Islet of Langerhans (tissue), 1 donor: ENCODE measurements at regions not wholly inside any gene's neighbourhood (a gene's known extent, or its start where the extent isn't known, plus 50 kb on each side); places are given as distances from the start of the nearest gene placed in this dataset.
"Not testable (repeated sequence)": the region's sequence is repeated elsewhere in the genome, so short reads cannot be mapped to it uniquely, and the experiment has no call there.

Experiments used
- FAIRE-seq: peaks from one replicate; lab custom pipeline; 2011; peaks lifted over from hg19 to GRCh38; lab: Jason Lieb, UNC

DNA sequence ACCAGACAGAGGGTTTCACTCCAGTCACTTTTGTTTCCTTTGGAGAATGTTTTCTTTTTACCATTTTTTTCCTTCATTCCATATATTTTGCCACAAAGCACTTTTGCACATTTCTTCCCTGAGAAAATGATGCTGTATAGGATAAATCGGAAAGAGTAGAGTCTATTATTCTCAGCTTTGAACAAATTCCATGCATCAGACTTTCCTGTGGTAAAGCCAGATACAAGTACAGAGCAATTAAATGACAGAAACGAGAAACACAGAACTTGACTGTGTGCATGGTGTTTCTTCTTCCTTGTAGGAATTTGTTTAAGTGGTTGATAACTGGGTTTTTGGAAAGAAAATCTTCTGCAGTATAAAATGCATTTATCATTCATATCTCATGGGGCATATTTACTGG is 107.4 kb upstream of the CSNK1A1L start:
- FAIRE-seq, result no peak

DNA sequence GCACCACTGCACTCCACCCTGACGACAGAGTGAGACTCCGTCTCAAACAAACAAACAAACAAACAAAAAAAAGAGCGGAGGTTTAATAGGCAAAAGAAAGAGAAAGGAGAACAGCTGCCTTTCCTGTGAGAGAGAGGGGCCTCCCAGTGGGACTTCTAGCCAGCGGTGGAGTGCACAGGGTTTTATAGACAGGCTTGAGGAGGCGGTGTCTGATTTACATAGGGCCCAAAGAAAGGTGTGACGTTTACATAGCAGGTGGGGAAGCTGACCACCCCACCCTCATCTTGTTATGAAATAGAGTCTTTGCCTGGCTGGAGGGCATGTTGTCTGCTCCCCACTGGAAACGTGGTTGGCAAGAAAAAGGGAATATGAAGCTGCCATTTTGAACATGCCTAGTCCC is 106.0 kb upstream of the CSNK1A1L start:
- FAIRE-seq, result no peak

- FAIRE-seq, result no peak
Observed at GRCh38 chr13:37209621-37210580, 104.4 kb upstream of the CSNK1A1L start.

DNA sequence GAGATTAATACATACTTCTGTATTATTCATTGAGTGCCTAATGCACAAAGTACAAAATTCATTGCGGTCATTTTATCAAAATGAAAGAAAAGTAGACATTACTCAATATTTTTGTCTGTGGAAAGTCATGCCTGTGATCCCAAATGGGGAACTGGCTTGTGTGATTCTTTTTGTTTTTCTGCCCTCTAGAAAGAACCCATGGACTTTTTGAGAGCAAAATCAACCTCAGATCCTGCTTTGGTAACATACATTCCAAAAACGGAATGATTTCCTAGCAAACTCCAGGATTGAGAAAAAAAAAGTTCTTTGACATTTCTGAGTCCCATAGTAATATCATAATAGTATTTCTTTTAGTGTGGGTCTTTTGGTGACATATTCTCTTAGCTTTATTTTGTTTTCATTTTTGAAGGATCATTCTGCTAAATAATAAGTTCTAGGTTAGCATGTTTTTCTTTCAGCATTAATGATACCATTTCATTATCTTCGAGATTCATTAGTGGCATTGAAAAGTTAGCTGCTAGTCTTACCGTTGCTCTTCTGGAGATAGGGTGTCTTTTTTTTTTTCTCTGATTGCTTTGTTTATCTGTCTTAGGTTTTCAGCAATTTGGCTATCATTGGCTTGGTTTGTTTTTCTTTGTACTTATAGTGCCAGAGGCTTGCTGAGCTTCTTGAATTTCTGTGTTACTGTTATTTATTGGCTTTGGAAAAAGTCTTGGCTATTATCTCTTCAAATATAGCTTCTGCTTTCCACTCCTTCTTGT is 102.4 kb upstream of the CSNK1A1L start:
- no peak for FAIRE-seq

GRCh38 chr13:37202264-37202663 is 96.8 kb upstream of the CSNK1A1L start:
- no peak for FAIRE-seq

- FAIRE-seq, result no peak
Observed at GRCh38 chr13:37201081-37201480, 95.6 kb upstream of the CSNK1A1L start.

- FAIRE-seq, result no peak
Observed at GRCh38 chr13:37198629-37199028, 93.2 kb upstream of the CSNK1A1L start.

- no peak for FAIRE-seq
Observed at GRCh38 chr13:37195621-37196020, 90.2 kb upstream of the CSNK1A1L start.

GRCh38 chr13:37194428-37194861 is 89.0 kb upstream of the CSNK1A1L start:
- FAIRE-seq, result no peak

- FAIRE-seq, result no peak
Observed at GRCh38 chr13:37192956-37193355, 87.5 kb upstream of the CSNK1A1L start.

DNA sequence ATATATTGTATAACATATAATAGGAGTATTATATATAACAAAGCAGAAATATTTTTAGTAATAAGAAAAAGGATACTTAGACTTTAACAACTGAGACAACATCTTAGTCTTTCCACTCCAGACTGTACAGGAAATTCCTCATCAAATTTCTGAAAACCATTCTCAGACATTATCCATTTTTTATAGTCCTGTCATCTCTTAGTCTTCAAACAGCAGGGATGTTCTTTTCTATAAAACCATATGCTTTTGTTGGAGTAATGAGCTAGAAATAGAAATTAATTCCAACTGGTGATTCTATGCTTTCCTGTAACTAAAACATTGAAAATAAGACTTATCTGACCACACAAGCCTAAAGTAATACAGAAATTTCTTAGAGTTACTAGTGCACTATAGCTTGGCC is 82.2 kb upstream of the CSNK1A1L start:
- FAIRE-seq, result no peak

- FAIRE-seq, result no peak
Observed at GRCh38 chr13:37187105-37187504, 81.6 kb upstream of the CSNK1A1L start.

DNA sequence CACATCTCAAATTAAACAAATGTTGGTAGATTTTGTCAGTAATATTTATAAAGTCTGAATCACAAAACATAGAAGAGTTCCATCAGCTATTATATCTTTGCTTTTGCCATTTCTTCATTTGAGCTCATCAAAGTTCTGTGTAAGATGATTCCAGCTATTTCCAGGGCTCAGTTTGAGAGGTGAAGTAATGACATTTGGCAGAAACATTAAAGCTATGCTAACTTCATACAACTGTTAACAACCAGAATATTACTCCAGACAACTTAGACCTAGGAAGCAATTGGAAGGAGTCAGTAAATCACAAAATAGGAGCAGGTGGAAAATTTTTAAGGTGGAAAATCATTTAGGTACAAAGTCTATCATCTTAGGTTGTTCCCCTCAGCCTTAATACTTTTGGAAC is 76.2 kb upstream of the CSNK1A1L start:
- no peak for FAIRE-seq

- FAIRE-seq, result no peak
Observed at GRCh38 chr13:37179645-37180044, 74.2 kb upstream of the CSNK1A1L start.

- no peak for FAIRE-seq
Observed at GRCh38 chr13:37177125-37177524, 71.7 kb upstream of the CSNK1A1L start.

- no peak for FAIRE-seq
Observed at GRCh38 chr13:37175996-37176395, 70.5 kb upstream of the CSNK1A1L start.

DNA sequence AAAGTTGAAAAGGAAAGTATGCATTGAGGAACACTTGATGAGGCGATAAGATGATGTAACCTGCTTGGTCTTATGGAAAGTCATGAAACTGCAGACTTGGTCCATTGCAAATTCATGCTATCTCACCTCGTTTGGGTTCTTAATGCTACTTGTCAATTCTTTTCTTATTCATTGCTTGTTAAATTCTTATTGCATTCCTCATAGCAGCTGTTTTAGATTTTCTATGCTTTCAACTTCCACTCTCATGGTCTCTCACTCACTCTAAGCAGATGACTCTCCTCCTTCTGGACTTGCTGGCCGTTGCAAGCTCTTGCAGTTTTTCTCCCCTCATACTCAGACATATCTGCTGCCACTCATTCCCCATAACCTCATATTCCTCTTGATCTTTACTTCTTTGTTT is 67.8 kb upstream of the CSNK1A1L start:
- no peak for FAIRE-seq

DNA sequence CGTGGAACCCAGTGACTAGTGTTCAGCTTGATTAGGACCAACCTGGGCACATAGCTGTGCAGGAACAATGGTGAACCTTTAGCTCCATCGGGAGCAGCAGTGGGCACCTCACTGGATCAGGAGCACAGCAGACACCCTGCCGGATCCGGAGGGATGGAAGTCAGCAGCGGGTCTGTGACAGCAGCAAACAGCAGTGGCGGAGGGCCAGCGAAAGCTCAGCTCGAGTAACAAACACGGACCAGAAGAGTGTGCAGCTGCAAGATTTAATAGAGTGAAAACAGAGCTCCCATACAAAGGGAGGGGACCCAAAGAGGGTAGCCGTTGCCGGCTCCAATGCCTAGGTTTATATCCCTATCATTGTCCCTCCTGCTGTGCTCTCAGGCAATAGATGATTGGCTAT is 66.8 kb upstream of the CSNK1A1L start:
- not testable (repeated sequence) for FAIRE-seq

GRCh38 chr13:37168926-37169325 is 63.5 kb upstream of the CSNK1A1L start:
- no peak for FAIRE-seq

- no peak for FAIRE-seq
Observed at GRCh38 chr13:37168151-37168550, 62.7 kb upstream of the CSNK1A1L start.

- no peak for FAIRE-seq
Observed at GRCh38 chr13:37164635-37165034, 59.2 kb upstream of the CSNK1A1L start.

- no peak for FAIRE-seq
Observed at GRCh38 chr13:37163641-37164265, 58.3 kb upstream of the CSNK1A1L start.

DNA sequence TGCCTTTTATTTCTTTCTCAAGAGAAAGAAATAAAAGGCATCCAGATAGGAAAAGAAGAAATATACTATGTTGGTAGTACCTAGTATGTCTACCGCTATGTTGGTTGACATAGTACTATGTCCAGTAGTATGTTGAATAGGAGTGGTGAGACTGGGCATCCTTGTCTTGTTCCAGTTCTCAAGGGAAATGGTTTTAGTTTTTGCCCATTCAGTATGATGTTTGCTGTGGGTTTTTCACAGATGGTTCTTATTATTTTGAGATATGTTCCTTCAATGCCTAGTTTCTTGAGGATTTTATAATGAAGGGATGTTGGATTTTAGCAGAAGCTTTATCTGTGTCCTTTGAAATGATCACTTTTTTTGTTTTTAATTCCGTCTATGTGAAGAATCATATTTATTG is 53.0 kb upstream of the CSNK1A1L start:
- FAIRE-seq, result no peak
